Body of pancreas (tissue), 4 donors: ENCODE measurements at regions not wholly inside any gene's neighbourhood (a gene's known extent, or its start where the extent isn't known, plus 50 kb on each side); places are given as distances from the start of the nearest gene placed in this dataset.

ENCODE experiments used
- CTCF ChIP-seq, 7 experiments: fragments of 450-650 bp in 4 of 7; fragments of 200-600 bp in 3 of 7; sonication (generic) in 3 of 7; IDR thresholded peaks; one replicate each; pipeline ENCODE4 v1.5.1; 2016 to 2019; ENCODE audit warnings: antibody characterized with exemption in 7 of 7
- POLR2A ChIP-seq, 3 donors: fragments of 450-650 bp; IDR thresholded peaks; one replicate each; pipeline ENCODE4 v1.6.1; 2016; ENCODE audit warnings: antibody characterized with exemption in 3 of 3, mild to moderate bottlenecking in 2 of 3

- TF ChIP-seq POLR2A (IDR thresholded peaks at IDR 0.05) (no peak), CTCF (IDR thresholded peaks at IDR 0.05) (no peak)
Observed at GRCh38 chr2:108074150-108074549, 87.8 kb downstream of the SLC5A7 start.
